ENCODE measurements at regions not wholly inside any gene's neighbourhood (a gene's known extent, or its start where the extent isn't known, plus 50 kb on each side); places are given as distances from the start of the nearest gene placed in this dataset.

DNA sequence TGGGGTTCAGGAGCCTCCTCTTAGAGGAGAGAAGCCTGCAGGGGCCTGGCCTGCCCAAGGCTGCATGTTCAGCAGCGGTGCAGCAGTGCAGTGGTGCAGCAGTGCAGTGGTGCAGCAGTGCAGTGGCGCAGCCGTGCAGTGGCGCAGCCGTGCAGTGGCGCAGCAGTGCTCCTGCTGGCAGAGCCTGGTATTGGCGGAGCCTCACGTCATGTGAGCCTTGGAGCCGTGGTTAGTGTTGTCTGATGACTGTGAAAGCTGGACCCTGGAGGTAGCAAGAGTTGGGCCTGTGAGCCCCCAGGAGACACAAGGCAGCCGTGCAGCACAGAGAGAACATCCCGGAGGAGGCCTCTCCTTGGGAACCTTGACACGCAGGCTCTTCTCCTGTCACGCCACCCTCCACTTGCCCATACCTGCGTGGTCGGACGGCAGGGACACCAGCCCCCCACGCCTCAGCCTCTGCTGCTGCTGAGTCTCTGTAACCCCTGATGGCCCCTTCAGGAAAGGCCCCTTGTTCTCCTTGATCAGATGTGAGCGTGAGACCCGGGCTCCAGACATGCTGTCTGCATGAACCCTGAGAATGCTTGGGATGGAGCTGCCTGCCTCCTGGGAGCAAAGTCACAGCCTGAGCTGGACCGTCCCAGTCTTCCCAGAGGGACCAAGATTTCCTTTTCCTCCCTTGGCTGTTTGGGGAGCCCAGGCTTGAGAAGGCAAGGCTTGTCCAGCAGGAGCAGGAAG is 193.7 kb downstream of the KIF26A start:
- Histone ChIP-seq H3K36me3 (no peaks in the 10 kb centered on the region), H3K27ac (no peak overlapping the region), H3K9me3 (peaks cover 10 to 25% of the 10 kb centered on the region in 2 donors), H3K4me3 (no peak overlapping the region), H3K27me3 (peaks cover 0 to 20% of the 10 kb centered on the region in 2 donors), H3K4me1 (no peaks in the 10 kb centered on the region)
- TF ChIP-seq, protein P1, sequence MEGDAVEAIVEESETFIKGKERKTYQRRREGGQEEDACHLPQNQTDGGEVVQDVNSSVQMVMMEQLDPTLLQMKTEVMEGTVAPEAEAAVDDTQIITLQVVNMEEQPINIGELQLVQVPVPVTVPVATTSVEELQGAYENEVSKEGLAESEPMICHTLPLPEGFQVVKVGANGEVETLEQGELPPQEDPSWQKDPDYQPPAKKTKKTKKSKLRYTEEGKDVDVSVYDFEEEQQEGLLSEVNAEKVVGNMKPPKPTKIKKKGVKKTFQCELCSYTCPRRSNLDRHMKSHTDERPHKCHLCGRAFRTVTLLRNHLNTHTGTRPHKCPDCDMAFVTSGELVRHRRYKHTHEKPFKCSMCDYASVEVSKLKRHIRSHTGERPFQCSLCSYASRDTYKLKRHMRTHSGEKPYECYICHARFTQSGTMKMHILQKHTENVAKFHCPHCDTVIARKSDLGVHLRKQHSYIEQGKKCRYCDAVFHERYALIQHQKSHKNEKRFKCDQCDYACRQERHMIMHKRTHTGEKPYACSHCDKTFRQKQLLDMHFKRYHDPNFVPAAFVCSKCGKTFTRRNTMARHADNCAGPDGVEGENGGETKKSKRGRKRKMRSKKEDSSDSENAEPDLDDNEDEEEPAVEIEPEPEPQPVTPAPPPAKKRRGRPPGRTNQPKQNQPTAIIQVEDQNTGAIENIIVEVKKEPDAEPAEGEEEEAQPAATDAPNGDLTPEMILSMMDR (IDR thresholded peaks at IDR 0.05): no peak
- no peak for TF ChIP-seq POLR2AphosphoS5 (IDR thresholded peaks at IDR 0.05)
- no peak for TF ChIP-seq POLR2A (IDR thresholded peaks at IDR 0.05)
- no peak for DNase-seq (ENCODE audit: low spot score in 2 of 2)
- intact Hi-C loops (cut with DNase I; ENCODE audit: low total_unique reads): no loop called here

- Histone ChIP-seq H3K36me3 (no peaks in the 10 kb centered on the region), H3K4me1 (no peaks in the 10 kb centered on the region), H3K27me3 (peaks cover 0 to 20% of the 10 kb centered on the region in 2 donors), H3K27ac (no peak overlapping the region), H3K4me3 (no peak overlapping the region), H3K9me3 (peaks cover 10 to 29% of the 10 kb centered on the region in 2 donors)
- DNase-seq (ENCODE audit: low spot score in 2 of 2): no peak
- TF ChIP-seq POLR2A (IDR thresholded peaks at IDR 0.05) (no peak), POLR2AphosphoS5 (IDR thresholded peaks at IDR 0.05) (no peak)
- TF ChIP-seq, protein P1 (IDR thresholded peaks at IDR 0.05): no peak
- intact Hi-C loops (cut with DNase I; ENCODE audit: low total_unique reads): no loop called here
Measured at GRCh38 chr14:104332634-104333270, 194.4 kb downstream of the KIF26A start.

- peak in 1 of 2 donors; percentile 43 for DNase-seq (ENCODE audit: low spot score in 2 of 2)
- peaks cover 0 to 20% of the 10 kb centered on the region in 2 donors for H3K27me3 ChIP-seq
- H3K9me3 ChIP-seq: peaks cover 10 to 35% of the 10 kb centered on the region in 2 donors
- TF ChIP-seq POLR2AphosphoS5 (IDR thresholded peaks at IDR 0.05) (no peak), POLR2A (IDR thresholded peaks at IDR 0.05) (no peak)
- TF ChIP-seq, protein P1 (IDR thresholded peaks at IDR 0.05): no peak
- H3K36me3 ChIP-seq: no peaks in the 10 kb centered on the region
- H3K27ac ChIP-seq: no peak overlapping the region
- intact Hi-C loops (cut with DNase I; ENCODE audit: low total_unique reads): no loop called here
- no peaks in the 10 kb centered on the region for H3K4me1 ChIP-seq
- no peak overlapping the region for H3K4me3 ChIP-seq
Measured at GRCh38 chr14:104333646-104334423, 195.4 kb downstream of the KIF26A start.

- Histone ChIP-seq H3K27me3 (peaks cover 0 to 23% of the 10 kb centered on the region in 2 donors), H3K36me3 (no peaks in the 10 kb centered on the region), H3K27ac (no peak overlapping the region), H3K4me1 (no peaks in the 10 kb centered on the region), H3K4me3 (no peak overlapping the region), H3K9me3 (peaks cover 8 to 27% of the 10 kb centered on the region in 2 donors)
- intact Hi-C loops (cut with DNase I; ENCODE audit: low total_unique reads): no loop called here
- DNase-seq (ENCODE audit: low spot score in 2 of 2): peak in 1 of 2 donors; percentile 25
- TF ChIP-seq, protein P1 (IDR thresholded peaks at IDR 0.05): no peak
- TF ChIP-seq POLR2A (IDR thresholded peaks at IDR 0.05) (no peak), POLR2AphosphoS5 (IDR thresholded peaks at IDR 0.05) (no peak)
Measured at GRCh38 chr14:104334424-104335161, 196.2 kb downstream of the KIF26A start.

Measured in breast epithelium (tissue), 4 donors.